Heart left ventricle (tissue), 13 donors: ENCODE measurements at regions not wholly inside any gene's neighbourhood (a gene's known extent, or its start where the extent isn't known, plus 50 kb on each side); places are given as distances from the start of the nearest gene placed in this dataset.

ENCODE experiments used
- CTCF ChIP-seq, 12 donors: fragments of 200-600 bp; sonication (generic) in 4 of 12; IDR thresholded peaks; one replicate each; pipeline versions ENCODE4 v1.5.0 to v1.8.0; 2018 to 2022; ENCODE audit warnings: antibody characterized with exemption in 12 of 12, mild to moderate bottlenecking in 5 of 12
- POLR2A ChIP-seq, 2 donors: fragments of 450-650 bp; IDR thresholded peaks; one replicate each; pipeline ENCODE4 v1.6.1; 2017; ENCODE audit warnings: antibody characterized with exemption in 2 of 2, mild to moderate bottlenecking in 2 of 2, moderate library complexity in 2 of 2
- donor health status: ischemic (EF 13 %, LVEDD 7.1; RV severe dilation, severe dysfunction).
- donor health status: DM: no; HTN: yes; CAD: no.
- donor health status: DM: no; HTN: no; CAD: no.
- donor health status: ischemic (EF 25% LVEDD 6.9; RV normal size, moderate dysfunction).
- donor health status: ischemic (EF 25% LVEDD 5.7; RV mildly dilated, moderate dysfunction).
- donor health status: ischemic (EF 35%, LVEDD 5.7; RV mildly dilated, moderate dysfunction).
- donor health status: nonischemic (EF 11% LVEDD 7.7; RV severe dilation, severe dysfunction).
- donor health status: DM: yes; HTN: yes; CAD: no.
- donor health status: PGD.
- donor health status: ischemic (EF 29% LVEDD 5.4; RV normal size, mild dysfunction).
- donor health status: nonischemic (EF 23%, LVEDD 6.1; RV moderate dilation, normal function).

DNA sequence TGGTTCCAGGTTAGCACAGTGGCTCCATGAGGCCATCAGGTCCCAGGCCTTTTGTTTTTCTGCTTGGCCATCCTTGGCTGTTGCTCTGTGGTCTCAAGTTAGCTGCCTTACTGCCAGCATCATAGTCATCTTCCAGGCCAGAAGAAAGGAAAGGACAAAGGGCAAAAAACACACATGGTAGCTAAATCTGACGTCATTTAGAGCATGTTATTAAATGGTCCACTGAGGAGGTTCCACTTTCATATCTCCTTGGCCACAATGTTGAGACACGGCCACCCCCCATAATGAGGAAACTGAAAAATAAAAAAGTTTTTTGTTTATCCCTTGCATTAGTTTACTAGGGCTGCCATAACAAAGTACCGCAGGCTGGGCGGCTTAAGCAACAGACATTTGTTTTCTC, 106.4 kb upstream of the NIPBL start:
- TF ChIP-seq POLR2A (IDR thresholded peaks at IDR 0.05) = no peak
- TF ChIP-seq CTCF (IDR thresholded peaks at IDR 0.05) = no peak
